HepG2 (cell line): ENCODE measurements at regions not wholly inside any gene's neighbourhood (a gene's known extent, or its start where the extent isn't known, plus 50 kb on each side); places are given as distances from the start of the nearest gene placed in this dataset.

Experiments
- ATAC-seq: fragments of 200-7000 bp; cut with Tn5 transposase; 3 replicates; pipeline ENCODE4 v1.9.1; 2020; ENCODE audit warnings: mild to moderate bottlenecking, moderate library complexity
- BruUV-seq: library from RNA; stranded (reverse); fragments of 400-500 nt; replicated peaks from 2 replicates; lab custom pipeline; 2021; lab: Mats Ljungman, UMichigan
- CTCF ChIA-PET: fragments of 300-600 bp; formaldehyde crosslinking; extraction: SDS; loops from one replicate; lab custom pipeline; 2021; ENCODE audit warnings: low total read pairs, inconsistent platforms, low intra/inter-chr PET ratio; lab: Yijun Ruan, JAX
- POLR2A ChIA-PET: fragments of 350-600 bp; sonication (Branson Sonifier 250); formaldehyde crosslinking; loops from one replicate; lab custom pipeline; 2020; ENCODE audit warnings: antibody characterized with exemption, inconsistent platforms; lab: Yijun Ruan, JAX
- DNase-seq: peaks from one replicate; pipeline ENCODE4 v3.0.0-alpha.2; 2015; ENCODE audit warnings: low spot score
- FAIRE-seq: peaks from 3 replicates; lab custom pipeline; 2011; peaks lifted over from hg19 to GRCh38; lab: Jason Lieb, UNC
- H2AFZ ChIP-seq: one replicate; pipeline ENCODE4 v1.6.1; 2011; ENCODE audit warnings: low read length, inconsistent platforms
- H3K27ac ChIP-seq: fragments of 300-600 bp; 3 replicates; pipeline ENCODE4 v1.8.0; 2011; ENCODE audit warnings: mixed run types, mild to moderate bottlenecking, mixed read lengths, low read length, inconsistent platforms; ENCODE audit not compliant: insufficient read depth; ENCODE audit errors: extremely low read length
- H3K27me3 ChIP-seq, 2 experiments: fragments of 200-600 bp in 1 of 2; 2 replicates in 1 of 2; 3 replicates in 1 of 2; pipeline versions ENCODE4 v1.6.0 to v1.8.0; 2011; ENCODE audit warnings: low read length in 2 of 2, mild to moderate bottlenecking in 2 of 2, moderate library complexity in 2 of 2, inconsistent platforms in 1 of 2; ENCODE audit not compliant: insufficient read depth in 2 of 2, control insufficient read depth in 1 of 2
- H3K36me3 ChIP-seq, 2 experiments: fragments of 200-600 bp in 1 of 2; replicated peaks in 1 of 2; 2 replicates in 1 of 2; 3 replicates in 1 of 2; pipeline versions ENCODE4 v1.5.1 to v1.8.0; 2011; ENCODE audit warnings: low read length in 2 of 2, inconsistent platforms in 1 of 2; ENCODE audit not compliant: insufficient read depth in 2 of 2, control insufficient read depth in 1 of 2
- H3K4me1 ChIP-seq: 2 replicates; pipeline ENCODE4 v1.5.1; 2012; ENCODE audit warnings: low read length, inconsistent platforms; ENCODE audit not compliant: insufficient read depth
- H3K4me2 ChIP-seq: 2 replicates; pipeline ENCODE4 v1.6.0; 2011; ENCODE audit warnings: low read depth, low read length, inconsistent platforms
- H3K4me3 ChIP-seq, 3 experiments: fragments of 200-600 bp in 1 of 3; sonication (generic), shearing (Covaris generic) in 1 of 3; replicated peaks in 1 of 3; 2 replicates each; pipeline ENCODE4 v1.5.1; 2011 to 2016; ENCODE audit warnings: low read length in 3 of 3, inconsistent platforms in 2 of 3, low read depth in 2 of 3, mild to moderate bottlenecking in 2 of 3, control low read depth in 1 of 3, mixed read lengths in 1 of 3; ENCODE audit not compliant: insufficient read depth in 1 of 3
- H3K79me2 ChIP-seq: one replicate; pipeline ENCODE4 v1.6.1; 2011; ENCODE audit warnings: low read length, inconsistent platforms; ENCODE audit not compliant: insufficient read depth
- H3K9ac ChIP-seq: 2 replicates; pipeline ENCODE4 v1.6.0; 2011; ENCODE audit warnings: mild to moderate bottlenecking, low read depth, low read length, inconsistent platforms; ENCODE audit not compliant: insufficient read depth
- H3K9me3 ChIP-seq: 2 replicates; pipeline ENCODE4 v1.5.1; 2012; ENCODE audit warnings: mild to moderate bottlenecking, low read length
- H4K20me1 ChIP-seq: 2 replicates; pipeline ENCODE4 v1.6.0; 2011; ENCODE audit warnings: inconsistent platforms, mild to moderate bottlenecking, low read length, moderate library complexity; ENCODE audit not compliant: insufficient read depth
- BRD4 ChIP-seq: sonication (generic); formaldehyde crosslinking; IDR thresholded peaks from 2 replicates; pipeline ENCODE4 v1.4.0; 2020; ENCODE audit warnings: missing genetic modification reagents
- CEBPB ChIP-seq: IDR thresholded peaks from 2 replicates; pipeline ENCODE4 v1.6.1; 2011; ENCODE audit warnings: low read depth, low read length, improper control_type of control experiment, borderline replicate concordance
- CHD2 ChIP-seq: IDR thresholded peaks from 2 replicates; pipeline ENCODE4 v1.6.1; 2011; ENCODE audit warnings: low read depth, low read length, improper control_type of control experiment
- HOMEZ ChIP-seq: IDR thresholded peaks from 2 replicates; pipeline ENCODE4 v1.6.1; 2016; ENCODE audit warnings: low read depth
- JDP2 ChIP-seq: sonication (generic); formaldehyde crosslinking; IDR thresholded peaks from 2 replicates; pipeline ENCODE4 v1.8.1; 2022; ENCODE audit warnings: missing genetic modification reagents, borderline replicate concordance
- MYPOP ChIP-seq: sonication (generic); formaldehyde crosslinking; IDR thresholded peaks from 2 replicates; pipeline ENCODE4 v1.8.1; 2023; ENCODE audit warnings: mild to moderate bottlenecking, moderate library complexity, missing genetic modification reagents
- REL ChIP-seq: sonication (generic); formaldehyde crosslinking; conservative IDR thresholded peaks from 2 replicates; pipeline ENCODE4 v1.8.0; 2022; ENCODE audit warnings: mild to moderate bottlenecking, missing genetic modification reagents, moderate library complexity
- TFE3 ChIP-seq: IDR thresholded peaks from 2 replicates; pipeline ENCODE4 v1.6.1; 2016
- ZBTB25 ChIP-seq: IDR thresholded peaks from 2 replicates; pipeline ENCODE4 v1.6.1; 2018; ENCODE audit warnings: missing genetic modification reagents
- ZBTB42 ChIP-seq: sonication (generic); formaldehyde crosslinking; IDR thresholded peaks from 2 replicates; pipeline ENCODE4 v1.5.0; 2020; ENCODE audit warnings: mild to moderate bottlenecking, missing genetic modification reagents
- ZNF326 ChIP-seq: sonication (generic); formaldehyde crosslinking; IDR thresholded peaks from 2 replicates; pipeline ENCODE4 v1.4.0; 2020; ENCODE audit warnings: missing genetic modification reagents, borderline replicate concordance
- ZNF547 ChIP-seq: sonication (generic); formaldehyde crosslinking; IDR thresholded peaks from 2 replicates; pipeline ENCODE4 v1.5.1; 2020; ENCODE audit warnings: mild to moderate bottlenecking, missing genetic modification reagents
- ZNF816 ChIP-seq: sonication (generic); formaldehyde crosslinking; IDR thresholded peaks from 2 replicates; pipeline ENCODE4 v1.8.0; 2022; ENCODE audit warnings: missing genetic modification reagents, mild to moderate bottlenecking, borderline replicate concordance
- ZSCAN25 ChIP-seq: sonication (generic); formaldehyde crosslinking; IDR thresholded peaks from 2 replicates; pipeline ENCODE4 v1.8.0; 2022; ENCODE audit warnings: mild to moderate bottlenecking, missing genetic modification reagents
- ZSCAN30 ChIP-seq: sonication (generic); formaldehyde crosslinking; IDR thresholded peaks from 2 replicates; pipeline ENCODE4 v1.5.0; 2020; ENCODE audit warnings: mild to moderate bottlenecking, missing genetic modification reagents
- WGBS: methylation state at CpG from one replicate; pipeline ENCODE4 v1.1.6; 2017; ENCODE audit warnings: low lambda C conversion rate; 5-methylcytosine and 5-hydroxymethylcytosine counted together
- in situ Hi-C: cut with HindIII; loops from 2 replicates; pipeline ENCODE4 v1.10.0; 2017; ENCODE audit warnings: low pct_unique_long_range_greater_than_20kb; ENCODE audit not compliant: extremely low pct_ligation_motif_present
- intact Hi-C: fragments of 100-400 bp; cut with micrococcal nuclease; formaldehyde crosslinking; loops from one replicate; pipeline ENCODE4 v1.10.0; 2022; ENCODE audit not compliant: unreplicated experiment

GRCh38 chr11:29809121-29809520, 207.7 kb downstream of the KCNA4 start:
- Histone ChIP-seq H4K20me1 (no peaks in the 10 kb centered on the region), H3K4me2 (no peak overlapping the region), H3K9me3 (peaks cover 97% of the 10 kb centered on the region), H3K27me3 (no peaks in the 10 kb centered on the region), H3K9ac (no peak overlapping the region), H3K27ac (no peak overlapping the region), H3K4me3 (no peak overlapping the region), H3K4me1 (no peaks in the 10 kb centered on the region), H3K36me3 (no peaks in the 10 kb centered on the region), H3K79me2 (no peaks in the 10 kb centered on the region)
- ATAC-seq (no peak), FAIRE-seq (no peak), DNase-seq (no peak)
- CTCF ChIA-PET: no interaction called here
- intact Hi-C loops: no loop called here
- BruUV-seq: no TSS peak
- 3% methylated on average over 3 of the region's 3 CpGs for WGBS
- TF ChIP-seq CHD2 (no peak), ZBTB42 (CRISPR knock-in tag) (no peak)
- TF ChIP-seq, all 625 proteins: peak for 0
- in situ Hi-C loops: no loop called here
- H2AFZ ChIP-seq: no peak overlapping the region
- POLR2A ChIA-PET: no interaction called here

- H3K36me3 ChIP-seq: no peaks in the 10 kb centered on the region
- H3K9me3 ChIP-seq: peaks cover 66% of the 10 kb centered on the region
- in situ Hi-C loops (no loop called here), intact Hi-C loops (no loop called here)
- ATAC-seq: no peak
- FAIRE-seq: no peak
- H3K27me3 ChIP-seq: no peaks in the 10 kb centered on the region
- DNase-seq: no peak
- no TSS peak for BruUV-seq
- no peak for TF ChIP-seq ZNF326 (CRISPR knock-in tag)
- no peak for TF ChIP-seq CEBPB
- TF ChIP-seq ZNF816 (CRISPR knock-in tag): no peak
- no peak for TF ChIP-seq ZSCAN30 (CRISPR knock-in tag)
- no peak for TF ChIP-seq ZSCAN25 (CRISPR knock-in tag)
- no peak for TF ChIP-seq REL (CRISPR knock-in tag)
- no peak for TF ChIP-seq ZBTB25 (CRISPR knock-in tag)
- TF ChIP-seq MYPOP: no peak
- no peak for TF ChIP-seq JDP2 (CRISPR knock-in tag)
- no peak for TF ChIP-seq HOMEZ (CRISPR knock-in tag)
- TF ChIP-seq BRD4 (CRISPR knock-in tag): no peak
- TF ChIP-seq TFE3 (CRISPR knock-in tag): no peak
- no peak for TF ChIP-seq ZNF547
- H3K4me2 ChIP-seq: no peak overlapping the region
- no peaks in the 10 kb centered on the region for H3K79me2 ChIP-seq
- no peak overlapping the region for H3K4me3 ChIP-seq
- no peak overlapping the region for H3K9ac ChIP-seq
- POLR2A ChIA-PET: no interaction called here
- CTCF ChIA-PET: no interaction called here
- no peak overlapping the region for H3K27ac ChIP-seq
- H2AFZ ChIP-seq: no peak overlapping the region
- no peaks in the 10 kb centered on the region for H4K20me1 ChIP-seq
- no peaks in the 10 kb centered on the region for H3K4me1 ChIP-seq
Observed at GRCh38 chr11:29802522-29802921, 214.3 kb downstream of the KCNA4 start.
